HG02623 (cell line): ENCODE measurements at regions not wholly inside any gene's neighbourhood (a gene's known extent, or its start where the extent isn't known, plus 50 kb on each side); places are given as distances from the start of the nearest gene placed in this dataset.

Experiments
- ATAC-seq: cut with Tn5 transposase; IDR thresholded peaks from one replicate; pipeline ENCODE4 v1.9.1; 2021; ENCODE audit warnings: moderate library complexity; ENCODE audit not compliant: unreplicated experiment

- no peak for ATAC-seq
Measured at GRCh38 chr5:39586185-39586584, 161.4 kb upstream of the DAB2 start.

GRCh38 chr5:39584927-39585326 lies 160.1 kb upstream of the DAB2 start:
- ATAC-seq = no peak

- ATAC-seq = no peak
Measured at GRCh38 chr5:39580702-39581453, 156.1 kb upstream of the DAB2 start.

- no peak for ATAC-seq
Measured at GRCh38 chr5:39579750-39580149, 155.0 kb upstream of the DAB2 start.

GRCh38 chr5:39578887-39579497 lies 154.2 kb upstream of the DAB2 start:
- ATAC-seq = no peak

GRCh38 chr5:39577529-39577928 lies 152.7 kb upstream of the DAB2 start:
- no peak for ATAC-seq

- no peak for ATAC-seq
Measured at GRCh38 chr5:39570403-39571027, 145.7 kb upstream of the DAB2 start.

- no peak for ATAC-seq
Measured at GRCh38 chr5:39569857-39570256, 145.1 kb upstream of the DAB2 start.

- ATAC-seq = no peak
Measured at GRCh38 chr5:39566891-39567290, 142.1 kb upstream of the DAB2 start.

- ATAC-seq = no peak
Measured at GRCh38 chr5:39566029-39566428, 141.2 kb upstream of the DAB2 start.

GRCh38 chr5:39561421-39561820 lies 136.6 kb upstream of the DAB2 start:
- no peak for ATAC-seq

- ATAC-seq = no peak
Measured at GRCh38 chr5:39560726-39561125, 135.9 kb upstream of the DAB2 start.

- ATAC-seq = no peak
Measured at GRCh38 chr5:39559923-39560322, 135.1 kb upstream of the DAB2 start.

GRCh38 chr5:39558541-39558940 lies 133.8 kb upstream of the DAB2 start:
- no peak for ATAC-seq

- ATAC-seq = no peak
Measured at GRCh38 chr5:39555788-39556187, 131.0 kb upstream of the DAB2 start.

GRCh38 chr5:39547553-39548154 lies 122.9 kb upstream of the DAB2 start:
- no peak for ATAC-seq

- no peak for ATAC-seq
Measured at GRCh38 chr5:39544941-39545340, 120.2 kb upstream of the DAB2 start.

- no peak for ATAC-seq
Measured at GRCh38 chr5:39543335-39543734, 118.6 kb upstream of the DAB2 start.

- ATAC-seq = no peak
Measured at GRCh38 chr5:39542511-39543285, 117.9 kb upstream of the DAB2 start.

GRCh38 chr5:39541920-39542319 lies 117.1 kb upstream of the DAB2 start:
- ATAC-seq = no peak

- no peak for ATAC-seq
Measured at GRCh38 chr5:39539470-39539869, 114.7 kb upstream of the DAB2 start.
